ENCODE measurements at regions not wholly inside any gene's neighbourhood (a gene's known extent, or its start where the extent isn't known, plus 50 kb on each side); places are given as distances from the start of the nearest gene placed in this dataset.

- Histone ChIP-seq H2AFZ (ENCODE audit: low read length) (no peak overlapping the region), H3K27ac (ENCODE audit: low read depth, low read length) (no peak overlapping the region), H3K4me3 (ENCODE audit: insufficient read depth, low read length) (no peak overlapping the region), H3K9me3 (ENCODE audit: low read depth, low read length) (no peaks in the 10 kb centered on the region), H3K4me2 (ENCODE audit: insufficient read depth, low read length) (no peak overlapping the region), H4K20me1 (ENCODE audit: insufficient read depth, low read length) (no peaks in the 10 kb centered on the region), H3K27me3 (ENCODE audit: insufficient read depth, low read length) (no peaks in the 10 kb centered on the region), H3K4me1 (ENCODE audit: insufficient read depth, low read length) (no peaks in the 10 kb centered on the region), H3K36me3 (ENCODE audit: insufficient read depth, low read length) (no peaks in the 10 kb centered on the region), H3K79me2 (ENCODE audit: insufficient read depth, low read length) (no peaks in the 10 kb centered on the region)
- TF ChIP-seq CTCF (IDR thresholded peaks at IDR 0.05; ENCODE audit: extremely low read depth, low read depth, low read length), result no peak
- no peak for DNase-seq (ENCODE audit: insufficient read length, low spot score, missing footprints)
Observed at GRCh38 chr2:126782648-126783047, 116.0 kb upstream of the TEX51 start.

GRCh38 chr2:126783341-126783740, 115.3 kb upstream of the TEX51 start:
- Histone ChIP-seq H3K9me3 (ENCODE audit: low read depth, low read length) (no peaks in the 10 kb centered on the region), H3K27ac (ENCODE audit: low read depth, low read length) (no peak overlapping the region), H3K4me1 (ENCODE audit: insufficient read depth, low read length) (no peaks in the 10 kb centered on the region), H3K4me2 (ENCODE audit: insufficient read depth, low read length) (no peak overlapping the region), H2AFZ (ENCODE audit: low read length) (no peak overlapping the region), H4K20me1 (ENCODE audit: insufficient read depth, low read length) (no peaks in the 10 kb centered on the region), H3K36me3 (ENCODE audit: insufficient read depth, low read length) (no peaks in the 10 kb centered on the region), H3K4me3 (ENCODE audit: insufficient read depth, low read length) (no peak overlapping the region), H3K79me2 (ENCODE audit: insufficient read depth, low read length) (no peaks in the 10 kb centered on the region), H3K27me3 (ENCODE audit: insufficient read depth, low read length) (no peaks in the 10 kb centered on the region)
- no peak for DNase-seq (ENCODE audit: insufficient read length, low spot score, missing footprints)
- TF ChIP-seq CTCF (IDR thresholded peaks at IDR 0.05; ENCODE audit: extremely low read depth, low read depth, low read length), result no peak

GRCh38 chr2:126784045-126784444, 114.6 kb upstream of the TEX51 start:
- no peaks in the 10 kb centered on the region for H3K9me3 ChIP-seq (ENCODE audit: low read depth, low read length)
- no peak for TF ChIP-seq CTCF (IDR thresholded peaks at IDR 0.05; ENCODE audit: extremely low read depth, low read depth, low read length)
- H3K27ac ChIP-seq (ENCODE audit: low read depth, low read length), result no peak overlapping the region

GRCh38 chr2:126784621-126785020, 114.1 kb upstream of the TEX51 start:
- no peaks in the 10 kb centered on the region for H3K79me2 ChIP-seq (ENCODE audit: insufficient read depth, low read length)
- no peak overlapping the region for H3K4me3 ChIP-seq (ENCODE audit: insufficient read depth, low read length)
- H3K36me3 ChIP-seq (ENCODE audit: insufficient read depth, low read length), result no peaks in the 10 kb centered on the region
- no peaks in the 10 kb centered on the region for H3K4me1 ChIP-seq (ENCODE audit: insufficient read depth, low read length)
- no peak overlapping the region for H3K4me2 ChIP-seq (ENCODE audit: insufficient read depth, low read length)
- no peak overlapping the region for H2AFZ ChIP-seq (ENCODE audit: low read length)
- no peak for TF ChIP-seq CTCF (IDR thresholded peaks at IDR 0.05; ENCODE audit: extremely low read depth, low read depth, low read length)
- no peak overlapping the region for H3K27ac ChIP-seq (ENCODE audit: low read depth, low read length)
- no peaks in the 10 kb centered on the region for H3K9me3 ChIP-seq (ENCODE audit: low read depth, low read length)
- no peaks in the 10 kb centered on the region for H3K27me3 ChIP-seq (ENCODE audit: insufficient read depth, low read length)
- DNase-seq (ENCODE audit: insufficient read length, low spot score, missing footprints), result no peak
- H4K20me1 ChIP-seq (ENCODE audit: insufficient read depth, low read length), result no peaks in the 10 kb centered on the region

More at GRCh38 chr2:126784045-126784444, 114.6 kb upstream of the TEX51 start:
- Histone ChIP-seq H3K4me3 (ENCODE audit: insufficient read depth, low read length) (no peak overlapping the region), H3K27me3 (ENCODE audit: insufficient read depth, low read length) (no peaks in the 10 kb centered on the region), H3K36me3 (ENCODE audit: insufficient read depth, low read length) (no peaks in the 10 kb centered on the region), H3K4me1 (ENCODE audit: insufficient read depth, low read length) (no peaks in the 10 kb centered on the region), H4K20me1 (ENCODE audit: insufficient read depth, low read length) (no peaks in the 10 kb centered on the region), H3K79me2 (ENCODE audit: insufficient read depth, low read length) (no peaks in the 10 kb centered on the region), H2AFZ (ENCODE audit: low read length) (no peak overlapping the region), H3K4me2 (ENCODE audit: insufficient read depth, low read length) (no peak overlapping the region)
- DNase-seq (ENCODE audit: insufficient read length, low spot score, missing footprints), result no peak

Measured in osteoblast (primary cell).